H1 (cell line): ENCODE measurements at regions not wholly inside any gene's neighbourhood (a gene's known extent, or its start where the extent isn't known, plus 50 kb on each side); places are given as distances from the start of the nearest gene placed in this dataset.

Experiments
- BACH1 ChIP-seq: IDR thresholded peaks from 2 replicates; pipeline ENCODE4 v1.6.1; 2012; ENCODE audit warnings: low read length, improper control_type of control experiment
- JUND ChIP-seq: IDR thresholded peaks from 2 replicates; pipeline ENCODE4 v1.6.1; 2011; ENCODE audit warnings: mild to moderate bottlenecking, improper control_type of control experiment, low read length
- NRF1 ChIP-seq: IDR thresholded peaks from 2 replicates; pipeline ENCODE4 v1.6.1; 2011; ENCODE audit warnings: mild to moderate bottlenecking, low read depth, low read length, improper control_type of control experiment
- RXRA ChIP-seq: IDR thresholded peaks from 2 replicates; pipeline ENCODE4 v1.6.1; 2011; ENCODE audit warnings: low read depth, mild to moderate bottlenecking, low read length, moderate library complexity; ENCODE audit not compliant: insufficient read depth

DNA sequence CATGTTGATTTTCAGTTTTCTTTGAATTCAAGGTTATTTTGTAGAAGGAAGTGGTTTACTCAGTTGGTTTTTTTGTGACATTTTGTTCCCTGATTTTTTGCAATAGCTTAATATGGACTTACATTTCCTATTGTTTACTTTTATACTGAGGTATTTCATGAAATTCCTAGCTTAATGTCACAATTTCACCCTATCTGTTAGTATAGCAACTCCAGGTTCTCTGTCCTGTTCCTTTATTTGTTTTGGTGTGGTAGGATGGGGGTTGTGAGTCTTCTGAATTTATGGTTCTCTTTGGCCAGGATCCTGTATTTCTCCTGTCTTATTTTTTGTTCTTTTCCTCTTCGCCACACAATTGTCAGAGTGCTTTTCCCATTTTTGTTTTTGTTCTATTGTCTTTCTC lies 523.4 kb upstream of the ARRDC3 start (continued):
- TF ChIP-seq BACH1 (no peak), RXRA (no peak), JUND (no peak), NRF1 (no peak)
